Neural progenitor cell (in vitro differentiated cells): ENCODE measurements at regions not wholly inside any gene's neighbourhood (a gene's known extent, or its start where the extent isn't known, plus 50 kb on each side); places are given as distances from the start of the nearest gene placed in this dataset. TPM values are rescaled to one million over a fixed set of nuclear protein-coding genes. Genes with fewer than 3 reads are reported as not detected.

Source experiments
- DNase-seq: peaks from one replicate; pipeline ENCODE4 v3.0.0-alpha.2; 2016; ENCODE audit warnings: low spot score
- H2AFZ ChIP-seq: fragments of 200-600 bp; sonication (generic); replicated peaks from 2 replicates; pipeline ENCODE4 v1.6.1; 2016; ENCODE audit warnings: antibody characterized with exemption
- H3F3A ChIP-seq: fragments of 200-600 bp; sonication (generic); 2 replicates; pipeline ENCODE4 v1.6.1; 2016; ENCODE audit warnings: antibody characterized with exemption, low read depth
- H3K27ac ChIP-seq: fragments of 200-600 bp; sonication (generic); 2 replicates; pipeline ENCODE4 v1.5.1; 2016; ENCODE audit warnings: mild to moderate bottlenecking
- H3K27me3 ChIP-seq: fragments of 200-600 bp; sonication (generic); 2 replicates; pipeline ENCODE4 v1.6.1; 2016; ENCODE audit warnings: mild to moderate bottlenecking, moderate library complexity
- H3K36me3 ChIP-seq: fragments of 200-600 bp; sonication (generic); 2 replicates; pipeline ENCODE4 v1.5.1; 2016
- H3K4me1 ChIP-seq: fragments of 200-600 bp; sonication (generic); 2 replicates; pipeline ENCODE4 v1.6.1; 2016; ENCODE audit warnings: mixed run types
- H3K4me2 ChIP-seq: fragments of 200-600 bp; sonication (generic); 2 replicates; pipeline ENCODE4 v1.6.1; 2016
- H3K4me3 ChIP-seq: fragments of 200-600 bp; sonication (generic); 2 replicates; pipeline ENCODE4 v1.5.1; 2016
- H3K79me2 ChIP-seq: fragments of 200-600 bp; sonication (generic); 2 replicates; pipeline ENCODE4 v1.6.1; 2016; ENCODE audit warnings: low read depth
- H3K9ac ChIP-seq: fragments of 200-600 bp; sonication (generic); 2 replicates; pipeline ENCODE4 v1.6.1; 2016
- H3K9me3 ChIP-seq: fragments of 200-600 bp; sonication (generic); 2 replicates; pipeline ENCODE4 v1.5.1; 2016; ENCODE audit warnings: low read depth
- H4K20me1 ChIP-seq: fragments of 200-600 bp; sonication (generic); 2 replicates; pipeline ENCODE4 v1.6.1; 2016; ENCODE audit warnings: low read depth
- H3K27ac Mint-ChIP-seq: 3 replicates; pipeline ENCODE4 v1.8.0; 2021; ENCODE audit warnings: mixed read lengths
- H3K27me3 Mint-ChIP-seq: 2 replicates; pipeline ENCODE4 v1.8.0; 2022; ENCODE audit warnings: low read depth, mild to moderate bottlenecking, inconsistent platforms, moderate library complexity, mixed read lengths; ENCODE audit not compliant: insufficient read depth
- H3K36me3 Mint-ChIP-seq: 3 replicates; pipeline ENCODE4 v1.8.0; 2021; ENCODE audit warnings: mixed read lengths
- H3K4me1 Mint-ChIP-seq: 3 replicates; pipeline ENCODE4 v1.8.0; 2021; ENCODE audit warnings: mixed read lengths
- H3K4me3 Mint-ChIP-seq: 3 replicates; pipeline ENCODE4 v1.8.0; 2021; ENCODE audit warnings: mild to moderate bottlenecking, moderate library complexity, mixed read lengths
- H3K9me3 Mint-ChIP-seq: 3 replicates; pipeline ENCODE4 v1.8.0; 2020; ENCODE audit warnings: mixed read lengths
- EZH2 ChIP-seq: fragments of 200-600 bp; sonication (generic); IDR thresholded peaks from 2 replicates; pipeline ENCODE4 v1.6.1; 2017; ENCODE audit warnings: antibody characterized with exemption, mild to moderate bottlenecking, moderate library complexity
- EZH2phosphoT487 ChIP-seq: fragments of 200-600 bp; sonication (generic); IDR thresholded peaks from 2 replicates; pipeline ENCODE4 v1.6.1; 2017; ENCODE audit warnings: antibody characterized with exemption
- small RNA-seq: library from RNA; depleted of rRNA; stranded (forward); fragments of <200 nt; gene quantifications from one replicate; pipeline ENCODE3, GENCODE V24; 2015
- TF ChIP-seq, protein P1 (sequence below): fragments of 200-600 bp; sonication (generic); IDR thresholded peaks from 2 replicates; pipeline ENCODE4 v1.5.1; 2017; ENCODE audit warnings: antibody characterized with exemption, mild to moderate bottlenecking

GRCh38 chr17:72068643-72069042, 52.2 kb upstream of the SOX9 start:
- H3K4me3 ChIP-seq, result no peak overlapping the region
- H3F3A ChIP-seq, result no peaks in the 10 kb centered on the region
- H3K27me3 Mint-ChIP-seq, result no peaks in the 10 kb centered on the region
- DNase-seq, result no peak
- no peaks in the 10 kb centered on the region for H3K36me3 Mint-ChIP-seq
- no peaks in the 10 kb centered on the region for H3K79me2 ChIP-seq
- H3K4me1 ChIP-seq, result peaks cover 8% of the 10 kb centered on the region
- no peaks in the 10 kb centered on the region for H4K20me1 ChIP-seq
- H3K9me3 ChIP-seq, result no peaks in the 10 kb centered on the region
- H3K36me3 ChIP-seq, result no peaks in the 10 kb centered on the region
- H3K27ac ChIP-seq, result no peak overlapping the region
- no peaks in the 10 kb centered on the region for H3K27me3 ChIP-seq
- no peaks in the 10 kb centered on the region for H3K9me3 Mint-ChIP-seq
- H3K27ac Mint-ChIP-seq, result no peak overlapping the region
- H3K4me2 ChIP-seq, result no peak overlapping the region
- H2AFZ ChIP-seq, result no peak overlapping the region
- no peak overlapping the region for H3K4me3 Mint-ChIP-seq
- no peak overlapping the region for H3K9ac ChIP-seq
- no peaks in the 10 kb centered on the region for H3K4me1 Mint-ChIP-seq
- TF ChIP-seq EZH2 (no peak), EZH2phosphoT487 (no peak)
- TF ChIP-seq, protein P1, sequence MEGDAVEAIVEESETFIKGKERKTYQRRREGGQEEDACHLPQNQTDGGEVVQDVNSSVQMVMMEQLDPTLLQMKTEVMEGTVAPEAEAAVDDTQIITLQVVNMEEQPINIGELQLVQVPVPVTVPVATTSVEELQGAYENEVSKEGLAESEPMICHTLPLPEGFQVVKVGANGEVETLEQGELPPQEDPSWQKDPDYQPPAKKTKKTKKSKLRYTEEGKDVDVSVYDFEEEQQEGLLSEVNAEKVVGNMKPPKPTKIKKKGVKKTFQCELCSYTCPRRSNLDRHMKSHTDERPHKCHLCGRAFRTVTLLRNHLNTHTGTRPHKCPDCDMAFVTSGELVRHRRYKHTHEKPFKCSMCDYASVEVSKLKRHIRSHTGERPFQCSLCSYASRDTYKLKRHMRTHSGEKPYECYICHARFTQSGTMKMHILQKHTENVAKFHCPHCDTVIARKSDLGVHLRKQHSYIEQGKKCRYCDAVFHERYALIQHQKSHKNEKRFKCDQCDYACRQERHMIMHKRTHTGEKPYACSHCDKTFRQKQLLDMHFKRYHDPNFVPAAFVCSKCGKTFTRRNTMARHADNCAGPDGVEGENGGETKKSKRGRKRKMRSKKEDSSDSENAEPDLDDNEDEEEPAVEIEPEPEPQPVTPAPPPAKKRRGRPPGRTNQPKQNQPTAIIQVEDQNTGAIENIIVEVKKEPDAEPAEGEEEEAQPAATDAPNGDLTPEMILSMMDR, result no peak

DNA sequence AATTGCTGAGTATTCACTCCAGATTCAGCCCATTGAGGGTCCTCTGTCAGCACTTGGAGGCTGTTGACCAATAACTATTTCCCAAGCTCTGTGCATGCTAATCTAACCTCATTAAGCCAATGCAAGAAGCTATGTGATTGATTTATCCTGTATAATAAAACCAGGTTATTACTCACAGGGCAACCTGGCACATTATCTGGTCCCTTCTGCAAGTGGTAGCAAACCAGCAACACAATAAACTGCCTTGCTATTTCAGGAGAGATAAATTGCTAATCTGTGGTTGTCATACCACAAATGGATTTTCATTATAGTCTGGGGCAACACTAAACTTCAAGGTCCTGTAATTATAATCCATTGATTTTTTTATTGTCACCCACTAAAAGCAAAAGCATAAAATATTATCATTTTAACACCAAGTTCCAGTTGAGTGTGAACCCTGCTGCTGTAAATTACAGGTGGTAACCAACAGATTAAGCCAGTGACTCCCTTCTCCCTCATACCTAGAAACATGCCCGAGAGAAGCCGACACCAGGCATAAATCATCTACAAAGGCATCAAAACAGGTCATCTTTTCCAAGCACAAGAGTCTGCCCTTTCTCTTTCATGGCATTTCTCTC, 51.1 kb upstream of the SOX9 start:
- no peak overlapping the region for H3K27ac ChIP-seq
- Mint-ChIP-seq H3K36me3 (no peaks in the 10 kb centered on the region), H3K27ac (no peak overlapping the region), H3K4me1 (no peaks in the 10 kb centered on the region), H3K27me3 (peaks cover 2% of the 10 kb centered on the region), H3K4me3 (no peak overlapping the region), H3K9me3 (no peaks in the 10 kb centered on the region)
- no peak overlapping the region for H3K4me3 ChIP-seq
- no peak overlapping the region for H2AFZ ChIP-seq
- H3K27me3 ChIP-seq, result no peaks in the 10 kb centered on the region
- TF ChIP-seq, protein P1, result no peak
- TF ChIP-seq EZH2, result no peak
- TF ChIP-seq EZH2phosphoT487, result no peak
- no peaks in the 10 kb centered on the region for H3K36me3 ChIP-seq
- H3F3A ChIP-seq, result no peaks in the 10 kb centered on the region
- H3K9ac ChIP-seq, result no peak overlapping the region
- H4K20me1 ChIP-seq, result no peaks in the 10 kb centered on the region
- no peaks in the 10 kb centered on the region for H3K9me3 ChIP-seq
- no peak for DNase-seq
- peaks cover 4% of the 10 kb centered on the region for H3K4me1 ChIP-seq
- H3K4me2 ChIP-seq, result no peak overlapping the region
- no peaks in the 10 kb centered on the region for H3K79me2 ChIP-seq

Small RNA genes lying in the stretch of these regions (small RNA-seq; reads per million reads assigned to genes)
- gene RNU7-155P, result not detected
